Stimulated activated CD8-positive, alpha-beta memory T cell treated with anti-CD3 and anti-CD28 coated beads, Interleukin-7, amount 100 ng/mL, for 4 hours (primary cell): ENCODE measurements at regions not wholly inside any gene's neighbourhood (a gene's known extent, or its start where the extent isn't known, plus 50 kb on each side); places are given as distances from the start of the nearest gene placed in this dataset.

Experiments
- DNase-seq, 2 donors: peaks; one replicate each; pipeline ENCODE4 v3.0.0-alpha.2; 2020; ENCODE audit warnings: low read depth in 2 of 2

DNA sequence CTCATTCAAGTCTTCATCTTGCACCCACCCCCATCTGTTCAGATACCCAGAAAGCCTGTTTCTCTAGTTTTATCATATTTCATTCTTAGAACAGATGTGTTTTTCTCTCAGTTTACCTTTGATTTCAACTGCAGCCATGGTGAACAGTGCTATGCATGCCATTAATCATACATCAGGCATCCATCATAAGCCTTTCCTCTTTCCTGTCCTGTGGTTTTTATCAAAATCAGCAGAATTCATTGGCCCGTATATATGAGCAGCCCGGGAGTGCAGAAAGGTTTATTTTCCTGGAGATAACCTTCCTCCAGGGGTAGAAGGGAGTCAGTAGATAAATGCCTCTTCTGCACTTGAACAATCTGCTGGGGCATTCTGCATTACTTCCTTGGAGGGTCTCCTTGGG is 65.7 kb downstream of the IL21 start:
- no peak for DNase-seq

DNA sequence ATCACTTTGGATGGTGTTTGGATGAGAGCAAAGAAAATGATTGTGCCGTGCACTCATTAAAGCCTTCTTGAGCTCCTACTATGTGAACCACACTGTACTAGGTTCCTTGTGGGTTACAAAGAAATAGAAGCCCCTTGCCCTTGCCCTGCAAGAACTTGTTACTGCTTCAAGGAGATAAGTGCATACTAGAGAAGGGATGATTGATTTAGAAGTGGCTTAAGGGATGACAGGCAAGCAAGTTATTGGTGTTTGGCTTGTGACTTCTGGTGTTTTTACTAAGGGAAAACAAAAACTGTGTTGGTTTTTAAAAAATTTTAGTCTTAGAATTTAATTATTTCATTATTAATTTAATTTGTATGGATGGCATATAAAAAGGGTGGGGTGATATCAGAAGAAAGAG is 67.4 kb downstream of the IL21 start:
- no peak for DNase-seq

DNA sequence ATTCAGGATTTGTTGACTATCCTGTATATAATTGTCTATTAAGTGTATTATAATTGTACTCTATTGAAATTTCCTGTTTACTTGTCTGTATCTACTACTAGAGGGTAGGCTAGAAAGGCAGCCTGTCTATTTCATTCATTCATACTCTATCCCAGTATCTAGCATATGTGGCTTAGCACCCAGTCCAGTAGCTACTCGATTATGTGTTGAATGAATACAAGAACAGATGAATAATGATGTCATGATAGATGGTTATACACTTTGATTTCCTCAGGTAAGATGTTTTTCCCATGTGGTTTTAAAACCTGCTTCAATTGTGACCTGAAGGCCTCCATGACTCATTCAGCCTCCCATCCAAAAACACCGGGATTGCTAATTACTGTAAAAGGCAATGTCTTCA is 68.0 kb downstream of the IL21 start:
- no peak for DNase-seq

DNA sequence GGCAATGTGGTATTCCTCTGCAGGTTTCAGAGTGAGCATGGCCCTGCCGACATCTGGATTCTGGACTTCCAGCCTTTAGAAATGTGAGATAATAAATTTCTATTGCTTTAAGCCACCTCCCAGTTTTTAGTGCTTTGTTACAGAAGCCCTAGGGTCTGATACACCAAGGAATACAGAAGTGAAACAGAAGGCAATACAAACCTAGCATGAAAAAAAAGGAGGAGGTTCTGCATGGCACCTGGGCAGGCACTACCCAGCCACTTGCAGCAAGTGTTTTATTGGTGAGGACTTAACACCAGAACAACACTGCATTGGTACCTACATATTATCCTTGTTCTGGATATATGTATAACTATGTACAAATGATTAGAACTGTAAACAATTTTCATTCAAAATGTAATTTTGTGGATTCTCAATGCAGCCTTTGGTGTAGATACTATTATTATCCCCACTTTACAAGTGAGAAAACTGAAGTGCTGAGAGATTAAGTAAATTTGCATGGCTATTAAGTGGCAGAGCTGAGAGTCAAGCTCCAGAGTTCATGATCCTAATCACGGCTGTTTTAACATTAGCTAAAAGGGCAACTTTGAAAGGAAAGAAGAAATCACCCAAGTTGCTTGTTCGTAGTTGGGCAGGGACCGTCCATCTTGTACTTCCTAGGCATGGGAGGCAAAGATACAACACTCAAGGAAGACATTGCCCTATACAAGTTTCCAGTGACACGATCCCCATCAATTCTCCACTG is 71.8 kb downstream of the IL21 start:
- no peak for DNase-seq

DNA sequence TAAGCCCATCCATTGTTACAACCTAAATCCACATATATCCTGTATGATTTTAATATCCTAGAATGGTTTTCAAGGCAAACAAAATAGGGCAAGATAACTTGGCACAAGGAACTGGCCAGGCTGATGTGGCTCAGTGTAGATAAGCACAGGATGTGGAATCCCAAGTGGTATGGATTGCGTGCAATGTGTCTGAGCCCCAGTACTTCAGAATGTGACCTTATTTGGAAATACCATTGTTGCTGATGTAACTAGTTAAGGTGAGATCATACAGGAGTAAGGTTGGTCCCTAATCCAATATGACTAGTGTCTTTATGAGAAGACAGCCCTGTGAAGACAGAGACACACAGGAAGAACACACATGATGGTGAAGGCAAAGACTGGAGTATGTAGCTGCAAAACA is 72.4 kb downstream of the IL21 start:
- no peak for DNase-seq

DNA sequence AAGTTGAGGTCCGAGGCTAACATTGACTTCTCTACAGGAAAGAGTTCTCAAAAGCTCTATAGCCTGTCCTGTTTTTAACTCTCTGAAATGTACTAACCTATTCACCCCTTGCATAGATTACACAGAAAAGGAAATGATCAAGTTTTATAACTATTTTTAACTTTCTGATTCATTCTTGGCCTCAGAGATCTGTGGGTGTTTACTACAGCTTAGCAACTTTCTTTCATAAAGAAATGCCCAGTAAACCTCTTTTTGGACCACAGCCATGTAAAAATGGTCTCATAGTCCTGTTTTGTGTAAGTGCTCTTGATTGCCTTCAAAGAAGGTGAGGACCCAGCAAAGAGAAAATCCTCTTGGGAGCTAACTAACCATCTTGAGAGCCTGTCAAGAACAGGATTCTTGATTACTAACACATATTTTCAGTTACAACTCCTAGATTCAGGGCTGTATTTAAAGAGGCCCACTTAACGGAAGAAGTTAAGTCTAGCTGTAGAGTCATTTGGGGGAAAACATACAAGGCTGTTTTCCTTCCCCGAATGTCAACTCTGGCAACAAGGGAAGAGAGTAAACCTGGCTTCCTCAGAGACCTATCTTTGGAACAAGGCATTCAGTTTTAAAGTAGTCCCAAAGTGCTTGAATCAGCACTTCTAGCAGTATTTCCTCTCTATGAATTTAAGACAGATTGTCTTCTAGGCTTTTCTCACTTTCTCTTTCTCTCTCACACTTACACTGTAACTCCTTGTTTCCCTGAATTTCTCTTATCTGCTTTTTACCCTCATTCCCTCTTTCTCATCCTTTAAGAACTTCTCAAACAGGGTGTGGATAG is 78.2 kb downstream of the IL21 start:
- no peak for DNase-seq

DNA sequence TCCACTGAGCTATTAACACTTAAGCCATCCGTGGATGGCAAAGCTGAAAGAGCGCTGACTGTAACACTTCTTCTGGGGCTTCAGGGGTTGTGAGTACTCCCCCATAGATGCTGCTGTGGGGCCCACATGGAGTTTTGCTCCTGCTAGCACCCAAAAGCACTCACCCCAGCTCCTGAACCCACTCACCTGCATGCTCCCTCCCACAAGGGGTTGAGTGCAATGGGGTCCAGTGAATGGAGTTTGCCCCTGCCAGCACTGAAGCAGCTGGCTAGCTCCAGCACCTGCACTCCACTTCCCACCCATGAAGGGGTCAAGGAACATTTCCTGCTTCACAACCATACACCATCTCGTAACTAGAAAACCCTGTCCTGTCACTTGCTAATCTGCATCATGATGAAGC is 78.9 kb downstream of the IL21 start:
- peak in 1 of 2 donors; percentile 0 for DNase-seq

DNA sequence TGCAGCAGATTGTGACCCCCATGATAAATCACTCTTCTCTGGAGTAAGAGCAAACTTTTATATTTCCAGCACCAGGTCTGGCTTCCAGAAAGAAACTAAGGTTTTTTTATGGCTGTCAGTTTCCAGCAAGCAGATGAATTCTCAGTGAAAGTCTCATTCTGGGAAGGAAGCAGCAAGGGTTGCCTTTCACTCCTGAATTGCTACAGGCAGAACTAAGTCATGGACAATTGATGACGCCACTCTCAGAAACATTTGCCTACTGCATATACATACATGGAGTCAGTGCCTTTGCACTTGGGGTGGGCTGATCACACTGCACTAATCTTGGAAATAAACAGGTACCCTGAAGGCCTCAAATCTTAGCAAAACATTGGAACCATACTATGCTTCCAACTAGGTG is 80.0 kb downstream of the IL21 start:
- DNase-seq = no peak

DNA sequence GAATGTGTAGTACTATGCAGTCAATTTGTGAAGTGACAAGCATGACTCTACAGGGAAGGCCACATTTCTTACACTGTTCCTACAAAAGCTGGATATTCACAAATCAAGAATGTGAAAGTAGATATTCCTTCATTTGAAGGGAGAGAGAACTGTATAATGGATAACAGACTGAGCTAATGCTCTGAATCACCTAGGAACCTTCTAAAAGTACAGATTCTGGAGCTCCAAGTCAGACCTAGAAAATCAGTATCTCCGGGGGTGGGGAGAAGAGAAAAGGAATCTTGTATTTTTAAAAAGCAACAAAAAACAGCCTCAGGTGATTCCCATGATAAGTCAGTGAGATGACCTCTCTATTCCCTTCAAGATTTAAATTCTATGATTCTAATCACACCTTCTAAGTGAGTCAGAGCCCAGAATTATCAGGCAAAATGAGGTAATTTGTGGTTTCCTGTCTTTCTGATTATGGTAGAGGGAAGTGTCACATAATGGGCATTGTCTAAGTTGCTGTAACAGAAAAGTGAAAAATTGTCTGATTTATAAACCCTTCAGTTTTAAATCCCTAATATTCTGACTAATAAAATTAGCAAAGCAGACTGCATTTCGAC is 80.9 kb downstream of the IL21 start:
- DNase-seq = no peak

DNA sequence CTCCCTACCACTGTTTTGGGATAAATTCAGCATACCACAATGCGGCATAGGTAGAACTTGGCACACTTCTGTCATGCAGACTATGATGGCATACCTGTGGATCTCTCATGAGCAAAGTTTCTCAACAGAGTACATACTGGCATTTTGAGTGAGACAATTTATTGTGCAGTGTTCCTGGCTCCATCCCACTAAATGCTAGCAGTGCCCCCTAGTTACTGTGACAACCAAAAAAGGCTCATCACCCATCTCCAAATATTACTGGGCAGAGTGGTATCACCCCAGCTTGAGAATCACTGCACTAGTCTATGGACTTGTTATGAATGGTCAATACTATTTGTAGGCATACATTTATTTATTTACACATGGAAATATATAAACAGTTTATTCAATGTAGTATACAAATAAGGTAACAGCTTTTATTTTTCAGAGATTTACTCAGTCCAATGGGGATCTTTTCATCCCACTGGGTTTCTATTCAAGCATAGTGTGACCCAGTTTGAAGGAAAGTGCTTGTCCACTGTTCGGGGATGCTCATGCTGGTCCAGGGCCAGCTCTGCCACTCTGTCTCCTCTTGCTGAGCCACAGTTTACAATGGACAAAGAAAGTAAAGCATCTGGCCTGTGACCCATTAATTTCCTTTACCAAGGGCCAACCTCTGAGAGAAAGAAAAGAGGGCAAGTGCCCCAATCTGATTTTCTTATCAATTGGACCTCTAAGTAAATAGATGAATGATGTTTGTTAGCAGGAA is 81.0 kb upstream of the IL2 start:
- no peak for DNase-seq

DNA sequence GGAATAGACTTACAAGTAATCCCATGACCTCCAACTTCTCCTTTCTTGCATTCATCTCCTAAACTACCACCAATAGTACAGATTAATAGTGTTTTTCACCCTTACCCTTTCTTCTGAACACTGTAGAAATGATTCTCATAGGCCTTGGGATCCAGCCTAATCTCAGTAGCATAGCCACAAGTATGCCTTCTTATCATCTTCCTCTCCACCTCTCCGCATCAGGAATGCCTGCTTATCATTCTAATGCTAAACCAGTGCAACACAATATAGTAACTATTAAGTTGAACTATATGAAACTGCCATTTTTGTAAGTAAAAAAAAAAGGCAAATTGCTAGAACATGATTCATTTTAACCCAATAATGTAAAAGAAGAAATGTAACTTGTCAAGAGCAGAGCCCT is 79.5 kb upstream of the IL2 start:
- no peak for DNase-seq

DNA sequence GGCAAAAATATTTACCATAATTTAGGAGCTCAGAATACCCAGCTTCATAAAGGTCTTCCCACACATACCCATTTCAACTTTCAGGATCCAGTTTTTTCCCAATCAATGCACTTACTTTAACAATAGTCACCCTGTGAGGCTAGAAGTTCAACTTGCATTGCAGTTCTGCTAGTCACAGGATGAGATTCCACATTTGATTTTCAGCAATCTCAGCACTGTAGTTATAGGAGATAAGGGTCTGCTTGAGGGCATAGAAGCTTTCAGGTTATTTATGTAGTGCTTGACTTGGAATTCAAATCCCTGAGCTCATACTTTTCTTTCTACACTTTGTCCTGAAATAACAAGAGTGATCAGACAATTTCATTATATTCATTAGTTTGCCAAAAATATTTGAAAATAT is 78.3 kb upstream of the IL2 start:
- DNase-seq = no peak

DNA sequence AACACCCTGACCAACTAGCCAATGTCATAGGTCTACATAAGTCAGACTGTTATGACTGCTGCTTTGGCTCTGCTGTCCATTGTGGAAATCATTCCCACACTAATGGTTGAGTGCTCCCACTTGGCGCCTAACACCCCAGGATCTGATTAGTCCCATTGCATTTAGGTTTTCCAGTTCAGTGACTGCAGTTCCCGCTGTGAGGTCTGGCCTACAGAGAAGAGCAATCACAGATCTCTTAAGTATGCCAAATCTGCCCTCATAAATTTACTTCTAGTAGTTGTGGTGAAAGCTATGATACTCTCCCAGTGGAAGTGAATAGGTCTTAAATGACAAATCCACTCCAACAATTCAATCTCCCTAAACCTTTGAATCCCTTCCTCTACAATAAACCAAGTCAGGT is 77.3 kb upstream of the IL2 start:
- DNase-seq = no peak

DNA sequence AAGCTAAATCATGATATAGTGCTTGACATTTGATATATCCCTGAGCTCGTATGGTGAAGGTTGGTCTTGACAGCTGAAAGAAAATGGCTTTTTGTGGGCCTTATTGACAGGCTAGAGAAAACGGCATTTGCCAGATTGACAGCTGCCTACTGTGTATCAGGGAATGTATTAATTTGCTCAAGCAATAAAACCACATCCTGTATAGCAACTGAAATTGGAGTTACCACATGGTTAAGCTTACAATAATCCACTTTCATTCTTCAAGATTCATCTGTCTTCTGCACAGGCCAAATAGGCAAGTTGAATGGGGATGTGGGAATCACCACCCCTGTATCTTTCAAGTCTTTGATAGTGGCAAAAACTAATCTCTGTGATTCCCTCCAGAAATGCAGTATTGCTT is 76.2 kb upstream of the IL2 start:
- DNase-seq = no peak

DNA sequence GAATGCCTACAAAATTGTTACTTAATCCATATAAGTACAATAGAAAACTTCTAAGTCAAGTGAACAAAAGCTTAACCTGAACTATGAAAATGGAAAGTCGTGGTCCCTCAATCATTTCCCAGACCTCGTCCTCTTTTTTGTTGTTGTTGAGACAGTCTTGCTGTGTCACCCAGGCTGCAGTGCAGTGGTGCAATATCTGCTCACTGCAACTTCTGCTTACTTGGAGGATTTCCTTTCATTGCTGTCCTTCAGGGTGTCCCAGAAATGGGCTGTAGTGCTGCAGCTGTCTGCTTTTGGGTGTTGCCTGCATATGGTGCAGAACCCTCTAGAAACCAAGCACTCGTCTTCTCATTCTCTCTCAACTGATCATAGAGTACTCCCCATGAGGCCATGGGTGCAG is 75.0 kb upstream of the IL2 start:
- DNase-seq = no peak

DNA sequence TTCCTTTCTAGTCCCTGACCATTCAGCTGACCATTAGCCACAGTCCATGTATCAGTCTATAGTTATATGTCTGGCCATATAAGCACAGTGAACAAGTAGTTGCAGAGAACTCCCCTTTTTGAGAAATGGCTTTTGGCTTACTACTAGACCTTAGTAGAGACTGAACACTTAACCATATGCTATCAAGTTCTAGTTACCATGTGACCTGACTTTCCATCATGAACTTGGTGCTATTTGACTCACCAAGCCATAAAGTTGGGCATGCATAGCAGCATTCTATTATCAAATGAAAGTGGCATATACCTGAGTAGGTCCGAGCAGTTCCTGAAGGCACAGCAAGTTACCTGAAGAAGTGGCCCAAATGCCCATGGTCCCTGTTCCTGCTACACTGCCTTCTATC is 74.5 kb upstream of the IL2 start:
- DNase-seq = no peak

DNA sequence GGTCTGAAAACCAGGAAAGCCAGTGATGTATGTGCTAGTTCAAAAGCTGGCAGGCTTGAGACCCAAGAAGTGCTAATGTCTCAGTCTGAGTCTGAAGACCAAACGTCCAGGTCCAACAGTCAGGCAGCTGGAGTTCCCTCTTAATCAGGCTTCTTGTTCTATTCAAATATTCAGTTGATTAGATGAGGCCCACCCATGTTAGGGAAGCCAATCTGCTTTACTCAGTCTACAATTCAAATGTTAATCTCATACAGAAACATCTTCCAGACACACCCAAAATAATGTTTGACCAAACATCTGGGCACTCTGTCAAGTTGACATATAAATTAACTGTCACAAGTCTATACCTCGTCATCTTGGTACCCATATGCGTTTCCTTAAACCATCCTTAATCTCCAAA is 72.4 kb upstream of the IL2 start:
- DNase-seq = no peak

DNA sequence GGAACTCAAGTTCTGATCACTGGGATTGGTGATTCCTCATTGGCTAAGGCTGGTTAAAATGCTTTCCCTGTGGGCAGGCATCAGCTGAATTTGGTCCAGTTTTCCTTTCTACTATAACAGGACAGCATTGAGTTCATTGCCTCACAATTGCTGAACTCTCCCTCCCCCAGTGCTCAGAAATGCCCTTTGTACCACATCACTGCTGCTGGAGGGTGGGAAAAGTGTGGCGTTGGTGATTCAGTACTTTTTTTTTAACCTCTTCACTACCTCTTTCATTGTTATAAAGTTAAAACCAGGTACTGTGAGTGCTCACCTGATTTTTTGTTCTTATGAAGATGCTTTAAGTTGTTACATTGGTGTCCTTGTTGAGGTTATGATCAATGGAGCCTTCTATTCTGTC is 69.3 kb upstream of the IL2 start:
- DNase-seq = no peak

DNA sequence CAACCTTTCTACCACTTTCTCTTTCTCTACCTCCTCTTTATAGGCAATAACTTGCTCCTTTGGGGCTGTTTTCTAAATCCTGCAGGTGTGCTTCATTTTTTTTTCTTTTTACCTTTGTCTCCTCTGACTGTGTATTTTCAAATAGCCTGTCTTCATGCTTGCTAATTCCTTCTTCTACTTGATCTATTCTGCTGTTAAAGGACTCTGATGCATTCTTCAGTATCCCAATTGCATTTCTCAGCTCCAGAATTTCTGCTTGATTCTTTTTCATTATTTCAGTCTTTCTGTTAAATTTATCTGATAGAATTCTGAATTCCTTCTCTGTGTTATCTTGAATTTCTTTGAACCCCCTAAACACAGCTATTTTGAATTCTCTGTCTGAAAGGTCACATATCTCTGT is 67.7 kb upstream of the IL2 start:
- DNase-seq = no peak

DNA sequence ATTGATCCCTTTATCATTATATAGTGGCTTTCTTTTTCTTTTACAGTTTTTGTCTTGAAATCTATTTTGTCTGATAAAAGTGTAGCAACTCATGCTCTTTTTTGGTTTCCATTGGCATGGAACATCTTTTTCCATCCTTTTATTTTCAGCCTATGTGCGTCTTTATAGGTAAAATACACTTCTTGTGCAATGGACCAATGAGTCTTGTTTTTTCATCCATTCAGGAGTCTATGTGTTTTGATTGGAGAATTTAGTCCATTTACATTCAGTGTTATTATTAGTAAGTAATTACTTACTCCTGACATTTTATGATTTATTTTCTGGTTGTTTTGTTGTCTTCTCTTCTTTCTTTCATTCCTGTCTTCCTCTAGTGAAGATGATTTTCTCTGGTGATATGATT is 66.4 kb upstream of the IL2 start:
- no peak for DNase-seq

DNA sequence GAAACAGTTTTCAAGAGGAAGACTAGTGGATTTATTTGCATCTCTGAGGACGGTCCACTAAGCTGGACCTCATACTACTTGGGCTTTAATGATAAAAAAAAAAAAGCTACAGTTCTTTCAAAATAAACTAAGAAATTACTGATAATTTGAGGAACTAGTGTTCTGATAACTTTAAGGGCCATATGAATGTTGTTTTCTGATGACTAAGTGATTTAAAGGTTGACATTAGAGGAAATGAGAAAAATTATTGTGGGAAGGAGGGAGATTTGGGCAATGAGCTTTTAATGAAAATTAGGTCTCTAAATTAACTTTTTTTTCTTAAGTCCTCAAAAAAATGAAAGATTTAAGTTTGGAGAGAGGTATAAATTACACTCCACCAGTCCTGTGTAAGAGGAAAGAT is 60.8 kb upstream of the IL2 start:
- no peak for DNase-seq

DNA sequence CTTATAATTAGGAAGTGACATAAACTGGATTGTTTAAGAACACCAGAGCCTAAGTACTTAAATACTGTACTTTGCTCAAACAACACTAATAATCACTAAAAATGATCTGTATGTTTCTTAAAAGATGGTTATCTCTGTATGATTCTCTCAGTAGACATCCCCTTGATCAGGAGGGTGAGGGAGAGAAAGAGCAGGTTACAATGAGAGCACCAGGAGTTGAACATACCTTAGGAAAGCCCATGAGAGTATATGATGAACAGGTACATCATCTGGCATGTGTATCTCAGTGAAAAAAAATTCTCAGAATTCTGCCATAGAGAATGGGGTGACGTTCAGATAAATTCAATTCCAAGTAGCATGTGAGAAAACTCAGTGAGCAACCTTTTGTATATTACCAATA is 59.9 kb upstream of the IL2 start:
- no peak for DNase-seq
